WTC11 (cell line): ENCODE measurements at regions not wholly inside any gene's neighbourhood (a gene's known extent, or its start where the extent isn't known, plus 50 kb on each side); places are given as distances from the start of the nearest gene placed in this dataset.

Source experiments
- ATAC-seq: fragments of 200-7000 bp; cut with Tn5 transposase; 2 replicates; pipeline ENCODE4 v1.10.0; 2021; ENCODE audit warnings: mild to moderate bottlenecking, moderate library complexity
- CTCF ChIA-PET: fragments of 300-600 bp; sonication (Branson Sonifier 250); formaldehyde crosslinking; loops from one replicate; lab custom pipeline; 2021; ENCODE audit warnings: antibody characterized with exemption; lab: Charles Lee
- POLR2A ChIA-PET: fragments of 350-600 bp; sonication (Branson Sonifier 250); formaldehyde crosslinking; loops from one replicate; lab custom pipeline; 2021; ENCODE audit warnings: antibody characterized with exemption; lab: Charles Lee
- DNase-seq: peaks from one replicate; pipeline ENCODE4 v3.0.0; 2021; ENCODE audit warnings: low spot score
- H3K27ac Mint-ChIP-seq: 2 replicates; pipeline ENCODE4 v1.8.0; 2021; ENCODE audit warnings: mixed read lengths
- H3K27me3 Mint-ChIP-seq: 2 replicates; pipeline ENCODE4 v1.8.0; 2021; ENCODE audit warnings: low read depth, mild to moderate bottlenecking, moderate library complexity, mixed read lengths
- H3K36me3 Mint-ChIP-seq: 2 replicates; pipeline ENCODE4 v1.8.0; 2021; ENCODE audit warnings: mixed read lengths
- H3K4me1 Mint-ChIP-seq: 2 replicates; pipeline ENCODE4 v1.8.0; 2022; ENCODE audit warnings: mixed read lengths
- H3K4me3 Mint-ChIP-seq: 2 replicates; pipeline ENCODE4 v1.8.0; 2021; ENCODE audit warnings: mild to moderate bottlenecking, moderate library complexity, mixed read lengths
- H3K9me3 Mint-ChIP-seq: 2 replicates; pipeline ENCODE4 v1.8.0; 2021; ENCODE audit warnings: mixed read lengths
- ERG ChIP-seq: fragments of 250-450 bp; sonication (Bioruptor Pico); IDR thresholded peaks from 2 replicates; pipeline ENCODE4 v1.8.0; 2021; ENCODE audit warnings: mild to moderate bottlenecking
- FOXK1 ChIP-seq: sonication (generic); formaldehyde crosslinking; IDR thresholded peaks from 2 replicates; pipeline ENCODE4 v1.8.0; 2022; ENCODE audit warnings: mild to moderate bottlenecking, moderate library complexity, missing genetic modification reagents
- GRHL2 ChIP-seq: fragments of 250-450 bp; sonication (Bioruptor Pico); IDR thresholded peaks from 2 replicates; pipeline ENCODE4 v1.8.0; 2022; ENCODE audit warnings: mild to moderate bottlenecking, moderate library complexity; ENCODE audit not compliant: insufficient replicate concordance, severe bottlenecking
- HMGA2 ChIP-seq: fragments of 250-450 bp; sonication (Bioruptor Pico); IDR thresholded peaks from 2 replicates; pipeline ENCODE4 v1.4.0; 2021; ENCODE audit warnings: mild to moderate bottlenecking, moderate library complexity
- JUN ChIP-seq: sonication (generic); formaldehyde crosslinking; IDR thresholded peaks from 2 replicates; pipeline ENCODE4 v1.8.0; 2023; ENCODE audit warnings: mild to moderate bottlenecking, missing genetic modification reagents
- PRRX2 ChIP-seq: fragments of 250-450 bp; sonication (Bioruptor Pico); IDR thresholded peaks from 2 replicates; pipeline ENCODE4 v1.8.0; 2021; ENCODE audit warnings: mild to moderate bottlenecking
- RELA ChIP-seq: sonication (generic); formaldehyde crosslinking; IDR thresholded peaks from 2 replicates; pipeline ENCODE4 v1.8.1; 2022; ENCODE audit warnings: missing genetic modification reagents, mild to moderate bottlenecking, borderline replicate concordance
- SMAD4 ChIP-seq: sonication (generic); formaldehyde crosslinking; IDR thresholded peaks from 2 replicates; pipeline ENCODE4 v1.8.0; 2022; ENCODE audit warnings: mild to moderate bottlenecking, missing genetic modification reagents
- ZBTB21 ChIP-seq: sonication (generic); formaldehyde crosslinking; IDR thresholded peaks from 2 replicates; pipeline ENCODE4 v1.8.1; 2023; ENCODE audit warnings: mild to moderate bottlenecking, missing genetic modification reagents, borderline replicate concordance
- ZNF423 ChIP-seq: fragments of 250-450 bp; sonication (Bioruptor Pico); IDR thresholded peaks from 2 replicates; pipeline ENCODE4 v2.1.2; 2022; ENCODE audit warnings: mild to moderate bottlenecking, moderate library complexity
- TF ChIP-seq, protein P1 (sequence below): sonication (generic); formaldehyde crosslinking; IDR thresholded peaks from 2 replicates; pipeline ENCODE4 v1.8.0; 2022; ENCODE audit warnings: missing genetic modification reagents

- Mint-ChIP-seq H3K27me3 (peaks cover 22% of the 10 kb centered on the region), H3K36me3 (peaks cover 19% of the 10 kb centered on the region), H3K27ac (no peak overlapping the region), H3K9me3 (peaks cover 33% of the 10 kb centered on the region), H3K4me1 (peaks cover 21% of the 10 kb centered on the region), H3K4me3 (no peak overlapping the region)
- no peak for TF ChIP-seq SMAD4 (CRISPR knock-in tag)
- ATAC-seq (no peak), DNase-seq (no peak)
- CTCF ChIA-PET, result no interaction called here
- POLR2A ChIA-PET, result no interaction called here
These were observed 206.0 kb upstream of the HMCN1 start for GRCh38 chr1:185528084-185528676.

- no peak overlapping the region for H3K4me3 Mint-ChIP-seq
- H3K9me3 Mint-ChIP-seq, result peaks cover 44% of the 10 kb centered on the region
- POLR2A ChIA-PET, result no interaction called here
- TF ChIP-seq ERG (CRISPR knock-in tag) (no peak), ZBTB21 (CRISPR knock-in tag) (no peak), ZNF423 (no peak), RELA (no peak), FOXK1 (CRISPR knock-in tag) (no peak), GRHL2 (CRISPR knock-in tag) (no peak)
- peaks cover 27% of the 10 kb centered on the region for H3K36me3 Mint-ChIP-seq
- ATAC-seq (no peak), DNase-seq (no peak)
- peaks cover 9% of the 10 kb centered on the region for H3K4me1 Mint-ChIP-seq
- CTCF ChIA-PET, result no interaction called here
- H3K27ac Mint-ChIP-seq, result no peak overlapping the region
- peaks cover 22% of the 10 kb centered on the region for H3K27me3 Mint-ChIP-seq
These were observed 207.6 kb upstream of the HMCN1 start for GRCh38 chr1:185526344-185527307.

- Mint-ChIP-seq H3K27ac (no peak overlapping the region), H3K4me1 (no peaks in the 10 kb centered on the region), H3K27me3 (peaks cover 5% of the 10 kb centered on the region; the same call in 1 of the 2 replicates), H3K36me3 (peaks cover 76% of the 10 kb centered on the region), H3K4me3 (no peak overlapping the region), H3K9me3 (peaks cover 81% of the 10 kb centered on the region)
- no peak for DNase-seq
- TF ChIP-seq HMGA2 (no peak), PRRX2 (CRISPR knock-in tag) (no peak), GRHL2 (CRISPR knock-in tag) (no peak), JUN (CRISPR knock-in tag) (no peak)
- TF ChIP-seq, protein P1, sequence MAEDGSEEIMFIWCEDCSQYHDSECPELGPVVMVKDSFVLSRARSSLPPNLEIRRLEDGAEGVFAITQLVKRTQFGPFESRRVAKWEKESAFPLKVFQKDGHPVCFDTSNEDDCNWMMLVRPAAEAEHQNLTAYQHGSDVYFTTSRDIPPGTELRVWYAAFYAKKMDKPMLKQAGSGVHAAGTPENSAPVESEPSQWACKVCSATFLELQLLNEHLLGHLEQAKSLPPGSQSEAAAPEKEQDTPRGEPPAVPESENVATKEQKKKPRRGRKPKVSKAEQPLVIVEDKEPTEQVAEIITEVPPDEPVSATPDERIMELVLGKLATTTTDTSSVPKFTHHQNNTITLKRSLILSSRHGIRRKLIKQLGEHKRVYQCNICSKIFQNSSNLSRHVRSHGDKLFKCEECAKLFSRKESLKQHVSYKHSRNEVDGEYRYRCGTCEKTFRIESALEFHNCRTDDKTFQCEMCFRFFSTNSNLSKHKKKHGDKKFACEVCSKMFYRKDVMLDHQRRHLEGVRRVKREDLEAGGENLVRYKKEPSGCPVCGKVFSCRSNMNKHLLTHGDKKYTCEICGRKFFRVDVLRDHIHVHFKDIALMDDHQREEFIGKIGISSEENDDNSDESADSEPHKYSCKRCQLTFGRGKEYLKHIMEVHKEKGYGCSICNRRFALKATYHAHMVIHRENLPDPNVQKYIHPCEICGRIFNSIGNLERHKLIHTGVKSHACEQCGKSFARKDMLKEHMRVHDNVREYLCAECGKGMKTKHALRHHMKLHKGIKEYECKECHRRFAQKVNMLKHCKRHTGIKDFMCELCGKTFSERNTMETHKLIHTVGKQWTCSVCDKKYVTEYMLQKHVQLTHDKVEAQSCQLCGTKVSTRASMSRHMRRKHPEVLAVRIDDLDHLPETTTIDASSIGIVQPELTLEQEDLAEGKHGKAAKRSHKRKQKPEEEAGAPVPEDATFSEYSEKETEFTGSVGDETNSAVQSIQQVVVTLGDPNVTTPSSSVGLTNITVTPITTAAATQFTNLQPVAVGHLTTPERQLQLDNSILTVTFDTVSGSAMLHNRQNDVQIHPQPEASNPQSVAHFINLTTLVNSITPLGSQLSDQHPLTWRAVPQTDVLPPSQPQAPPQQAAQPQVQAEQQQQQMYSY (CRISPR knock-in tag), result no peak
- POLR2A ChIA-PET, result no interaction called here
- CTCF ChIA-PET, result no interaction called here
- no peak for ATAC-seq
These were observed 203.3 kb upstream of the IVNS1ABP start for GRCh38 chr1:185520188-185520920.
